ENCODE measurements at regions not wholly inside any gene's neighbourhood (a gene's known extent, or its start where the extent isn't known, plus 50 kb on each side); places are given as distances from the start of the nearest gene placed in this dataset.

- no peak for TF ChIP-seq CTCF (conservative IDR thresholded peaks at IDR 0.05; ENCODE audit: low read length)
- no peak for TF ChIP-seq EZH2phosphoT487 (IDR thresholded peaks at IDR 0.05; ENCODE audit: borderline replicate concordance)
Observed at GRCh38 chr2:6341588-6342129, 524.0 kb downstream of the CMPK2 start.

Data from Loucy (cell line).